CD4-positive, CD25-positive, alpha-beta regulatory T cell (primary cell): ENCODE measurements at regions not wholly inside any gene's neighbourhood (a gene's known extent, or its start where the extent isn't known, plus 50 kb on each side); places are given as distances from the start of the nearest gene placed in this dataset.
A peak's percentile ranks its signal among the peaks of the same experiment; 100 is the strongest.

ENCODE experiments used
- ATAC-seq, 2 donors: fragments of 150-1000 bp; cut with Tn5 transposase; one replicate each; pipeline ENCODE4 v1.10.0; 2021; ENCODE audit warnings: low read depth in 2 of 2, moderate number of reproducible peaks in 2 of 2, moderate library complexity in 1 of 2
- DNase-seq, 3 donors: peaks; one replicate each; pipeline versions ENCODE4 v3.0.0 to v3.0.0-alpha.2; 2012 to 2022; ENCODE audit warnings: mixed read lengths in 1 of 3
- H3K27ac ChIP-seq: one replicate; pipeline ENCODE4 v1.7.0; 2013; ENCODE audit warnings: mild to moderate bottlenecking, low read length; ENCODE audit not compliant: insufficient read depth, poor library complexity, severe bottlenecking
- H3K27me3 ChIP-seq: one replicate; pipeline ENCODE4 v1.7.0; 2013; ENCODE audit warnings: low read length; ENCODE audit not compliant: control insufficient read depth, insufficient read depth
- H3K36me3 ChIP-seq: one replicate; pipeline ENCODE4 v1.7.0; 2013; ENCODE audit warnings: mild to moderate bottlenecking, low read length, moderate library complexity; ENCODE audit not compliant: control insufficient read depth, insufficient read depth
- H3K4me1 ChIP-seq: 2 replicates; pipeline ENCODE4 v1.7.0; 2013; ENCODE audit warnings: mild to moderate bottlenecking, low read length; ENCODE audit not compliant: insufficient read depth, control insufficient read depth, poor library complexity, severe bottlenecking
- H3K4me3 ChIP-seq: one replicate; pipeline ENCODE4 v1.7.0; 2013; ENCODE audit warnings: low read depth, mild to moderate bottlenecking, low read length, moderate library complexity
- H3K9me3 ChIP-seq, 2 experiments: 1 replicate in 1 of 2; 2 replicates in 1 of 2; pipeline ENCODE4 v1.7.0; 2013; ENCODE audit warnings: low read length in 2 of 2, mild to moderate bottlenecking in 1 of 2, moderate library complexity in 1 of 2; ENCODE audit not compliant: control insufficient read depth in 2 of 2
- H3K27ac Mint-ChIP-seq, 3 donors: one replicate each; pipeline ENCODE4 v1.8.0; 2020 to 2022; ENCODE audit warnings: mild to moderate bottlenecking in 3 of 3, mixed read lengths in 3 of 3, moderate library complexity in 2 of 3
- H3K27me3 Mint-ChIP-seq: one replicate; pipeline ENCODE4 v1.8.0; 2022; ENCODE audit warnings: mild to moderate bottlenecking, mixed read lengths
- H3K36me3 Mint-ChIP-seq: one replicate; pipeline ENCODE4 v1.8.0; 2020; ENCODE audit warnings: mixed read lengths
- H3K4me1 Mint-ChIP-seq, 4 donors: one replicate each; pipeline ENCODE4 v1.8.0; 2020 to 2022; ENCODE audit warnings: mixed read lengths in 4 of 4, mild to moderate bottlenecking in 1 of 4
- H3K4me3 Mint-ChIP-seq, 4 donors: one replicate each; pipeline ENCODE4 v1.8.0; 2020 to 2022; ENCODE audit warnings: mild to moderate bottlenecking in 4 of 4, mixed read lengths in 4 of 4, moderate library complexity in 3 of 4
- H3K9me3 Mint-ChIP-seq, 7 donors: one replicate each; pipeline ENCODE4 v1.8.0; 2020 to 2022; ENCODE audit warnings: mixed read lengths in 7 of 7, mild to moderate bottlenecking in 3 of 7, moderate library complexity in 2 of 7

- Mint-ChIP-seq H3K27me3 (no peaks in the 10 kb centered on the region), H3K36me3 (no peaks in the 10 kb centered on the region), H3K4me3 (no peak overlapping the region), H3K4me1 (no peaks in the 10 kb centered on the region), H3K9me3 (peaks cover 0 to 1% (median 0%) of the 10 kb centered on the region in 7 donors), H3K27ac (no peak overlapping the region)
- H3K9me3 ChIP-seq = no peaks in the 10 kb centered on the region
- ATAC-seq = no peak
- no peak for DNase-seq
- H3K27me3 ChIP-seq = no peaks in the 10 kb centered on the region
- H3K36me3 ChIP-seq = no peaks in the 10 kb centered on the region
- no peaks in the 10 kb centered on the region for H3K4me1 ChIP-seq
- H3K27ac ChIP-seq = no peak overlapping the region
- H3K4me3 ChIP-seq = no peak overlapping the region
Measured at GRCh38 chr5:66248874-66249273, 104.8 kb downstream of the SREK1 start.

DNA sequence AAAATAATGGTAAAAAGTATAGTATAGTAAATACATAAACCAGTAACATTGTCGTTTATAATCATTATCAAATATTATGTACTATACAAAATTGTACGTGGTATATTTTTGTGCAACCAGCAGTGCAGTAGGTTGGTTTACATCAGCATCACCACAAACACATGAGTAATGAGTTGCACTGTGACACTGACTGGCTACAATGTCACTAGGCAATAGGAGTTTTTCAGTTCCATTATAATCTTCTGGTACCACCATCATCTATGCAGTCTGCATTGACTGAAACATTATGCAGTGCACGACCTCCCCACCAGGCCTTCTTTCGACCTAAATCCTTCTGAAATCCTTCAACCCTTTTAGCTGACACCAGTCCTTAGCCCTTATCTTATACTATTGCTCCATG lies 105.8 kb downstream of the SREK1 start:
- H3K4me1 ChIP-seq = no peaks in the 10 kb centered on the region
- no peak overlapping the region for H3K27ac Mint-ChIP-seq

GRCh38 chr5:66252849-66253248 lies 108.7 kb downstream of the SREK1 start:
- DNase-seq = no peak
- Histone ChIP-seq H3K9me3 (no peaks in the 10 kb centered on the region), H3K4me1 (no peaks in the 10 kb centered on the region), H3K36me3 (no peaks in the 10 kb centered on the region), H3K27me3 (no peaks in the 10 kb centered on the region), H3K4me3 (no peak overlapping the region), H3K27ac (no peak overlapping the region)
- Mint-ChIP-seq H3K27me3 (no peaks in the 10 kb centered on the region), H3K4me3 (no peak overlapping the region), H3K4me1 (no peaks in the 10 kb centered on the region), H3K9me3 (peaks cover 0 to 1% (median 0%) of the 10 kb centered on the region in 7 donors), H3K27ac (no peak overlapping the region), H3K36me3 (no peaks in the 10 kb centered on the region)
- no peak for ATAC-seq

More for the DNA sequence above, 105.8 kb downstream of the SREK1 start:
- ATAC-seq (no peak), DNase-seq (no peak)
- no peak overlapping the region for H3K27ac ChIP-seq
- no peak overlapping the region for H3K4me3 ChIP-seq
- H3K9me3 ChIP-seq = no peaks in the 10 kb centered on the region
- no peaks in the 10 kb centered on the region for H3K27me3 Mint-ChIP-seq
- H3K4me3 Mint-ChIP-seq = no peak overlapping the region
- peaks cover 0 to 1% (median 0%) of the 10 kb centered on the region in 7 donors for H3K9me3 Mint-ChIP-seq
- H3K27me3 ChIP-seq = no peaks in the 10 kb centered on the region
- H3K4me1 Mint-ChIP-seq = no peaks in the 10 kb centered on the region
- no peaks in the 10 kb centered on the region for H3K36me3 ChIP-seq
- no peaks in the 10 kb centered on the region for H3K36me3 Mint-ChIP-seq

DNA sequence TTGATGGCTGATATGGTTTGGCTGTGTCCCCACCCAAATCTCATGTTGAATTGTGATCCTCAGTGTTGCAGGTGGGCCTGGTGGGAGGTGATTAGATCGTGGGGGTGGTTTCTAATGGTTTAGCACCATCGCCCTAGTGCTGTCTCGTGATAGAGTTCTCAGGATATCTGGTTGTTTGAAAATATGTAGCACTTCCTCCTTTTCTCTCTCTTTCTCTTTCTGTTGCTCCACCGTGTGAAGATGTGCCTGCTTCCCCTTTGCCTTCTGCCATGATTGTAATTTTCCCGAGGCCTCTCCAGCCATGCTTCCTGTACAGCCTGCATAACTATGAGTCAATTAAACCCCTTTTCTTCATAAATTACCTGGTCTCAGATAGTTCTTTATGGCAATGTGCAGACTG lies 111.6 kb downstream of the SREK1 start:
- DNase-seq = no peak
- Histone ChIP-seq H3K27ac (no peak overlapping the region), H3K27me3 (no peaks in the 10 kb centered on the region), H3K4me3 (no peak overlapping the region), H3K9me3 (no peaks in the 10 kb centered on the region), H3K36me3 (no peaks in the 10 kb centered on the region), H3K4me1 (no peaks in the 10 kb centered on the region)
- no peak for ATAC-seq
- Mint-ChIP-seq H3K36me3 (no peaks in the 10 kb centered on the region), H3K27ac (peak overlapping the region in 1 of 3 donors; percentile 37), H3K4me1 (no peaks in the 10 kb centered on the region), H3K4me3 (no peak overlapping the region), H3K9me3 (peaks cover 0 to 4% (median 0%) of the 10 kb centered on the region in 7 donors), H3K27me3 (no peaks in the 10 kb centered on the region)

GRCh38 chr5:66273121-66273520 lies 129.0 kb downstream of the SREK1 start:
- Mint-ChIP-seq H3K4me3 (no peak overlapping the region), H3K9me3 (peaks cover 0 to 5% (median 0%) of the 10 kb centered on the region in 7 donors), H3K4me1 (no peaks in the 10 kb centered on the region), H3K27me3 (peaks cover 32% of the 10 kb centered on the region), H3K36me3 (no peaks in the 10 kb centered on the region), H3K27ac (no peak overlapping the region)
- DNase-seq = no peak
- Histone ChIP-seq H3K4me3 (no peak overlapping the region), H3K27me3 (peaks cover 7% of the 10 kb centered on the region), H3K4me1 (no peaks in the 10 kb centered on the region), H3K36me3 (no peaks in the 10 kb centered on the region), H3K27ac (no peak overlapping the region), H3K9me3 (no peaks in the 10 kb centered on the region)
- ATAC-seq = no peak

GRCh38 chr5:66276986-66277385 lies 132.9 kb downstream of the SREK1 start:
- Mint-ChIP-seq H3K36me3 (no peaks in the 10 kb centered on the region), H3K9me3 (peaks cover 0 to 1% (median 0%) of the 10 kb centered on the region in 7 donors), H3K27ac (no peak overlapping the region), H3K4me3 (no peak overlapping the region), H3K27me3 (peaks cover 27% of the 10 kb centered on the region), H3K4me1 (no peaks in the 10 kb centered on the region)
- Histone ChIP-seq H3K9me3 (no peaks in the 10 kb centered on the region), H3K27ac (no peak overlapping the region), H3K4me1 (no peaks in the 10 kb centered on the region), H3K36me3 (no peaks in the 10 kb centered on the region), H3K27me3 (peaks cover 6% of the 10 kb centered on the region), H3K4me3 (no peak overlapping the region)
- ATAC-seq (no peak), DNase-seq (no peak)

DNA sequence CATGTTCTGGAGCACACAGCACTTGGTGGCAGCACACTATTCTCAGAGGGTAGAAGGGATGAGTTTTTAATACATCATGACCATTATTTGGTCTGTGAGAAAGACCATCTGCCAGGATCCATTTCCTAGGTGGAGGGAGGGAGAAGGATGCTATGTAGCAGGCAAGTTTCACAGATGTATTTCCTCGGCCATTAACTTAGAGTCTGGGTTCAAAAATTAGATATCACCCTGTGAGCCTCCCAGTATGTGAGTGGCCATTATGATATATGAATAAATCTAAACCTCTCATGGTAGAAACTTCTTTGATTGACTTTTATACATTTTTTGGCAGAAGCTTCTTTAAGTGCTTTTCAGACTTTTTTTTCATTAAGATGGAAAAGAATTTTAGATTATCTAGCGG lies 133.9 kb downstream of the SREK1 start:
- H3K9me3 ChIP-seq = no peaks in the 10 kb centered on the region
- H3K36me3 ChIP-seq = no peaks in the 10 kb centered on the region
- H3K27me3 ChIP-seq = peaks cover 6% of the 10 kb centered on the region
- H3K4me1 Mint-ChIP-seq = no peaks in the 10 kb centered on the region
- DNase-seq (no peak), ATAC-seq (no peak)
- H3K36me3 Mint-ChIP-seq = no peaks in the 10 kb centered on the region
- H3K27ac Mint-ChIP-seq = no peak overlapping the region
- H3K4me3 Mint-ChIP-seq = no peak overlapping the region
- no peaks in the 10 kb centered on the region for H3K4me1 ChIP-seq
- no peak overlapping the region for H3K4me3 ChIP-seq
- H3K9me3 Mint-ChIP-seq = peaks cover 0 to 1% (median 0%) of the 10 kb centered on the region in 7 donors
- peaks cover 21% of the 10 kb centered on the region for H3K27me3 Mint-ChIP-seq
- no peak overlapping the region for H3K27ac ChIP-seq

DNA sequence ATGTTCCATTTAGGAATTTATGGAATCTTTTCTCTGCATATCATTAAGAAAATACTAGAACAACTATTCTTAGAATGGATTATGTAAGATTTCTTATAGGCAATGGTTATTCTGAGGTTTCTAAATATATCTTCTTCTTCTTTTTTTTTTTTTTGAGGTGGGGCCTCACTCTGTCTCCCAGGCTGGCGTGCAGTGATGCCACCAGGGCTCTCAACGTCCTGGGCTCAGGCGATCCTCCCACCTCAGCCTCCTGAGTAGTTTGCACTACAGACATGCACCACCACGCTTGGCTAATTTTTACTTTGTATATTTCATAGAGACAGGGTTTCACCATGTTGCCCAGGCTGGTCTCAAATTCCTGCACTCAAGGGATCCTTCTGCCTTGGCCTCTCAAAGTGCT lies 137.2 kb downstream of the SREK1 start:
- H3K27ac ChIP-seq = no peak overlapping the region
- Mint-ChIP-seq H3K4me1 (no peaks in the 10 kb centered on the region), H3K9me3 (peaks cover 0 to 1% (median 0%) of the 10 kb centered on the region in 7 donors), H3K27ac (no peak overlapping the region), H3K4me3 (no peak overlapping the region), H3K36me3 (no peaks in the 10 kb centered on the region), H3K27me3 (peaks cover 17% of the 10 kb centered on the region)
- H3K27me3 ChIP-seq = peaks cover 4% of the 10 kb centered on the region
- no peak overlapping the region for H3K4me3 ChIP-seq
- no peaks in the 10 kb centered on the region for H3K36me3 ChIP-seq
- H3K4me1 ChIP-seq = no peaks in the 10 kb centered on the region
- H3K9me3 ChIP-seq = no peaks in the 10 kb centered on the region
- ATAC-seq (no peak), DNase-seq (no peak)
